Upper lobe of left lung (tissue), 4 donors: ENCODE measurements at regions not wholly inside any gene's neighbourhood (a gene's known extent, or its start where the extent isn't known, plus 50 kb on each side); places are given as distances from the start of the nearest gene placed in this dataset.

Experiments used
- POLR2A ChIP-seq, 4 donors: fragments of 450-650 bp; IDR thresholded peaks; one replicate each; pipeline ENCODE4 v1.5.1; 2016 to 2017; ENCODE audit warnings: antibody characterized with exemption in 4 of 4, mild to moderate bottlenecking in 2 of 4
- TF ChIP-seq, protein P1 (sequence below), 6 experiments: fragments of 450-650 bp in 4 of 6; fragments of 200-600 bp in 2 of 6; sonication (generic) in 2 of 6; IDR thresholded peaks; one replicate each; pipeline ENCODE4 v1.5.1; 2016 to 2019; ENCODE audit warnings: antibody characterized with exemption in 6 of 6

DNA sequence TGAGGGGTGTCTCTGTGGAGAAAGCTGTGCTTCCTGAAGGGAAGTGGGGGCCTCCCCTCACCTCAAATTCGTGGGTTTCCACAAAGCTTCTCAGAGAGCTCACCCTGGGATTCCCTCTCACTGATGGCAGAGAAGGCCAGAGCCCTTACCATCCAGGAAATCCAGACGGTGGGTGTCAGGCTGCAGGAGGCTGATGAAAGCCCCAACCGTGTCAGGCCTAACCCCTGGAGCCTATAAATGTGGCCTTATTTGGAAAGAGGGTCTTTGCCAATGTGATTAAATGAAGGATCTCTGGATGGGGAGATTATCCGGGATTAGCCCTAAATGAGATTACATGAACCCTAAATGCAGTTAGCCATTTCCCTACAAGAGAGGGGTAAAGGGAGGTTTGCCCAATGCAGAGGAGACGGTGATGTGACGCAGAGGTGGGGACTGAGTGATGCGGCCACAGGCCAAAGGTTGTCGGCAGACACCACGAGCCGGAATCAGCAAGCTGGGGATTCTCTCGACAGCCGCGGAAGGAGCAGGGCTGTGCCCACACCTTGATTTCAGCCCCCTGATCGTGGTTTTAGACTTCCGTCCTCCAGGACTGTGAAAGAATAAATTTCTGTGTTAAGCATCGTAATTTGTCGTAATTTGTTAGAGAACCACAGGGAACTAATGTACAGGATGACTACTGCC is 82.6 kb downstream of the TOMM20 start:
- no peak for TF ChIP-seq POLR2A (IDR thresholded peaks at IDR 0.05)
- TF ChIP-seq, protein P1, sequence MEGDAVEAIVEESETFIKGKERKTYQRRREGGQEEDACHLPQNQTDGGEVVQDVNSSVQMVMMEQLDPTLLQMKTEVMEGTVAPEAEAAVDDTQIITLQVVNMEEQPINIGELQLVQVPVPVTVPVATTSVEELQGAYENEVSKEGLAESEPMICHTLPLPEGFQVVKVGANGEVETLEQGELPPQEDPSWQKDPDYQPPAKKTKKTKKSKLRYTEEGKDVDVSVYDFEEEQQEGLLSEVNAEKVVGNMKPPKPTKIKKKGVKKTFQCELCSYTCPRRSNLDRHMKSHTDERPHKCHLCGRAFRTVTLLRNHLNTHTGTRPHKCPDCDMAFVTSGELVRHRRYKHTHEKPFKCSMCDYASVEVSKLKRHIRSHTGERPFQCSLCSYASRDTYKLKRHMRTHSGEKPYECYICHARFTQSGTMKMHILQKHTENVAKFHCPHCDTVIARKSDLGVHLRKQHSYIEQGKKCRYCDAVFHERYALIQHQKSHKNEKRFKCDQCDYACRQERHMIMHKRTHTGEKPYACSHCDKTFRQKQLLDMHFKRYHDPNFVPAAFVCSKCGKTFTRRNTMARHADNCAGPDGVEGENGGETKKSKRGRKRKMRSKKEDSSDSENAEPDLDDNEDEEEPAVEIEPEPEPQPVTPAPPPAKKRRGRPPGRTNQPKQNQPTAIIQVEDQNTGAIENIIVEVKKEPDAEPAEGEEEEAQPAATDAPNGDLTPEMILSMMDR (IDR thresholded peaks at IDR 0.05), result no peak
